ENCODE measurements at regions not wholly inside any gene's neighbourhood (a gene's known extent, or its start where the extent isn't known, plus 50 kb on each side); places are given as distances from the start of the nearest gene placed in this dataset.

GRCh38 chr4:62588671-62589070 is 1388.5 kb downstream of the ADGRL3 start:
- TF ChIP-seq, protein P1, sequence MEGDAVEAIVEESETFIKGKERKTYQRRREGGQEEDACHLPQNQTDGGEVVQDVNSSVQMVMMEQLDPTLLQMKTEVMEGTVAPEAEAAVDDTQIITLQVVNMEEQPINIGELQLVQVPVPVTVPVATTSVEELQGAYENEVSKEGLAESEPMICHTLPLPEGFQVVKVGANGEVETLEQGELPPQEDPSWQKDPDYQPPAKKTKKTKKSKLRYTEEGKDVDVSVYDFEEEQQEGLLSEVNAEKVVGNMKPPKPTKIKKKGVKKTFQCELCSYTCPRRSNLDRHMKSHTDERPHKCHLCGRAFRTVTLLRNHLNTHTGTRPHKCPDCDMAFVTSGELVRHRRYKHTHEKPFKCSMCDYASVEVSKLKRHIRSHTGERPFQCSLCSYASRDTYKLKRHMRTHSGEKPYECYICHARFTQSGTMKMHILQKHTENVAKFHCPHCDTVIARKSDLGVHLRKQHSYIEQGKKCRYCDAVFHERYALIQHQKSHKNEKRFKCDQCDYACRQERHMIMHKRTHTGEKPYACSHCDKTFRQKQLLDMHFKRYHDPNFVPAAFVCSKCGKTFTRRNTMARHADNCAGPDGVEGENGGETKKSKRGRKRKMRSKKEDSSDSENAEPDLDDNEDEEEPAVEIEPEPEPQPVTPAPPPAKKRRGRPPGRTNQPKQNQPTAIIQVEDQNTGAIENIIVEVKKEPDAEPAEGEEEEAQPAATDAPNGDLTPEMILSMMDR (IDR thresholded peaks at IDR 0.05): no peak
- TF ChIP-seq REST (IDR thresholded peaks at IDR 0.05; ENCODE audit: insufficient read depth in 1 of 2, low read depth in 2 of 2, low read length in 1 of 2): no peak

Measured in Panc1 (cell line).